ENCODE measurements at regions not wholly inside any gene's neighbourhood (a gene's known extent, or its start where the extent isn't known, plus 50 kb on each side); places are given as distances from the start of the nearest gene placed in this dataset.

DNA sequence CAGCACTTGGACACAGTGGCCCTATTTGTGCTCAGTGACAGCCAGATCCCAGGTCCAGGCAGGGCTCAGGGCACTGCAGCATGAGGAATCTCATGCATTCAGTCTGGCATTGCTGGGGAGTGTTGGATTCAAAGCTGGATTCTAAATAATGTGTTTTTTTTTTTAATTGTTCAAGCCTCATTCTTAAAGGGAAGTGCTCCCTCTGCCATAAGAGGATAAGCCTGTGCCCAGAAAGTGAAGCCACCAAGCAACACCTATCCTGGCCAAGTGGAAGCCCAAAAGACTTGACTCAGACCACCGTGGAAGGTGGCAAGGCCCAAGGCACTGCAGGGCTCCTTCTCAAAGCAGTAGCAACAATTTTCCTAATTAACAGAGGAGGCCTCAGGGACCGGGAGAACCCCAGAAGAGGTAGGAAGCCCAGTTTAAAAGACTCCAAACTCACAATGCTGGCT, 135.6 kb downstream of the ACTL7B start:
- no peak for DNase-seq
- no peak for ATAC-seq

DNA sequence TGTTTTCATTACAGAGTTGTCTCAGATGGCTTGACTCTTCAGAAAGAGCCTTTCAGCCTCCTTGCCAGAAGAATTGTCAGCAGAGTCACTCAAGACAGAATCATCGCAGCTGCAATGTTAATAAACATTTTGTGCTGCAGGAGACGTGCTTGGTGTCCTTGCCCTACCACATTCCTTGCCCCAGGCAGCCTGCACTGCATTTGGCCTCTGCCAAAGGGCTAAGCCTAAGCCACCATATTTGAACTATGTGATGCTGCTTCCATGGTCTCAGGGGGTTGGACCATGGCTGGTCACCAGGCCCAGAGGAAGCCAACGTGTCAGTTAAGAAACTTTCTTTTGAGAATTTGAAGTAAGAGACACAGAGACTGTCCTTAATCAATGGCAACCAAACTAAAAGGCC, 145.4 kb downstream of the ACTL7B start:
- no peak for ATAC-seq
- DNase-seq, result no peak

GRCh38 chr9:108709997-108710396, 145.8 kb downstream of the ACTL7B start:
- ATAC-seq (no peak), DNase-seq (no peak)

DNA sequence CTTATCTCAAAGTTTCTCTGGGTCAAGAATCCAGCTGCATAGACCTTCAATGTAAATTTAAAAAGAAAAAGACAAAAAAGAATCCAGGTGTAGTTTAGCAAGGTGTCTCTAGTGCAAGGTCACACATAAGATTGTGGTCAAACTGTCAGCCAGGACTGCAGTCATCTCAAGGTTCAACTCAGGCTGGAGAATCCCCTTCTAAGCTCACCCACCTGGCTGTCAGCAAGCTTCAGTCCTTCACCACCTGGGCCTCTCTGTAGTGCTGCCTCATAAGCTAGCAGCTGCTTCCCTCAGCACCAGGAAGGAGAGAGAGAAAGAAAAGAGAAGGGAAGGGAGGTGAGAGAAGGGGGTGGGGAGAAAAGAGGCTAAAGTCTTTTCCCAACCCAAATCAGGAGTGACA, 146.7 kb downstream of the ACTL7B start:
- DNase-seq, result no peak
- no peak for ATAC-seq

GRCh38 chr9:108708448-108708847, 147.3 kb downstream of the ACTL7B start:
- ATAC-seq (no peak), DNase-seq (no peak)

DNA sequence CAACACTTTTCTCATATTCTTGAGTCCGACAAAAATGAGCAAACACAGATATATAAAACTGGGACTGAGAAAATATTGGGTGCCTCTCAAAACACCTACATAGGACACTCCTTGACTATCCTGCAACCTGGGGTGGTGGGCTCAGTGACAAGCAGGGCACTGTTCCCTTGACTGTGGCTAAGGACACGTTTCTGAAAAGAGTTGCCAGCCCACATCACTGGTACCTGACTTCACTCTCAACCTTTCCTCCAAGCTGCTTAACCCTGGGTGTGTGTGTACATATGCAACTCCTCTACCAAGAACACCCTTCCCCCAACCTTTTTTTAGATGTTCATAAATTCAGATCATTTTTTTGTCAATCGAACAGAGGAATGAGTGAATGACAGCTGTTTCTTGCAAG, 148.7 kb downstream of the ACTL7B start:
- ATAC-seq (no peak), DNase-seq (no peak)

DNA sequence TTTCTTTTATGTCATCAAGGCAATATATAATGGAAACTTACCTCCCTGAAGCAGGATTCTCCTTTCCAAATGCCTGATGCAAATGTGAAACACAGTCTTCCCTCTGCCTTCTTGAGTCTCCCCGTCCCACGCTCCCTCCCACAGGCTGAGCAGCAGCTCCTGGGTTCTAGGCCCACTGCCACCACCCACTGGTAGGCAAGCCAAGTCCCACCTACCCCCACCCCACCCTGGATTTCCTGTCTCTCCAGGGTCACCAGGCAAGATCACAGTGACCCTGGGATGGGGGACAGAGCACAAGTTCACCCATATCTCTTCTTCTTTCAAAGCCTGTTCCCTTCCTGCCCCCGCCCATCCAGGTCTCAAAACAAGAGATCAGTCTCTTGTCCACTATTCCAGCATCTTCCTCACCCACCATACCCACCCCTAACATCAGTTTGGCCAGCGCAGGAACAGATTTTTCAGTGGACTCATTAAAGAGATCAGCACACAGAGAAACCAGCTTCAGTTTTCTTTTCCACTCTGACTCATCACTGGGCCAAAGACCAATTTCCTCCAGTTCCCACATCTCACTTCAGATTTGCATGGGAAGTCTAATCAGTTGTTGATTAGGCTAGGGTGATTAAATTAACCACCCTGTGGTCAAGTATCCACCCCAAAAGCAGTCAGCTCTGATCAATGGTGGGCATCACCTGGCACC, 151.5 kb downstream of the ACTL7B start:
- ATAC-seq (no peak), DNase-seq (no peak)

- no peak for DNase-seq
- ATAC-seq, result no peak
These were observed 152.4 kb downstream of the ACTL7B start for GRCh38 chr9:108703429-108703828.

DNA sequence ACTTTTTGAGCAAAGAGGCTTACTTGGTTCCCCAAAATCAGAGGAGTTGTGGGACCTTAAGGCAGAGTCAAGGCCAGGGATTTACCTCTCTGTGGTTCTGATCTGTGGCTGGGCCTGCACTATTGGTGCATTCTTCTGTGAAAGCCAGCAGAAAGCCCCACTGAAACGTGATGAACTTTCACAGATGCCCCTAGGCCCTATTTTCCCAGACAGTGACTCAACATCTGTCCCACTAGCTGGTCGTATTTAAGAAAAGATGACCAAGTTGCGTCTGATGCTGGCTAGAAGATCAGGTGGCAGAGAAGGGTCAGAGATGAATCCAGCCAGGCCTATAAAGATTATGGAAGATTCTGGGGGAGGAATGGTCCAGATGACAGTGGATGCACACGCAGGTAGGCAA, 153.1 kb downstream of the ACTL7B start:
- DNase-seq, result no peak
- no peak for ATAC-seq

- no peak for DNase-seq
- ATAC-seq, result no peak
These were observed 157.0 kb downstream of the ACTL7B start for GRCh38 chr9:108698801-108699200.

GRCh38 chr9:108698231-108698630, 157.6 kb downstream of the ACTL7B start:
- no peak for ATAC-seq

GRCh38 chr9:108696156-108696555, 159.6 kb downstream of the ACTL7B start:
- no peak for ATAC-seq

More at GRCh38 chr9:108698231-108698630, 157.6 kb downstream of the ACTL7B start:
- no peak for DNase-seq

DNA sequence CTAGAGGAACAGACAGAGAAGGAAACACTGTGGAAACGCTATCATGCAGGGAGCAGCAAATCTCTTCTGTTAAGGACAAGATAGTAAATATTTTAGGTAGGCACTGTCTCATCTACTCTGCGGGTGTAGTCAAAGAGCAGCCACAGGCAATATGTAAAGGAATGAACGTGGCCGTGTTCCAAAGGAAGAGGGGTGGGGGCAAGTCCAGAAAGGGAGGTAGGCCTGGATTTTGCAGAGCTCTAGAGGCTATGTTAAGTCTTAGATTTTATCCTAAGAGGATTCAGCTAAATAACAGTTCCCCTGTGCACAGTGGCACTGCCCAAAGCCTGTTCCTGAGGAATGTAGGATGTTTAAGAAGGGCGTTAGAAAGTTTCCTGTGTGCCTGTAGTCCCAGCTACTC, 161.6 kb downstream of the ACTL7B start:
- no peak for DNase-seq
- ATAC-seq, result no peak

More at GRCh38 chr9:108696156-108696555, 159.6 kb downstream of the ACTL7B start:
- DNase-seq, result no peak

GRCh38 chr9:108691614-108692013, 164.2 kb downstream of the ACTL7B start:
- ATAC-seq, result no peak

GRCh38 chr9:108688676-108689075, 167.1 kb downstream of the ACTL7B start:
- DNase-seq (no peak), ATAC-seq (no peak)

More at GRCh38 chr9:108691614-108692013, 164.2 kb downstream of the ACTL7B start:
- DNase-seq, result no peak

DNA sequence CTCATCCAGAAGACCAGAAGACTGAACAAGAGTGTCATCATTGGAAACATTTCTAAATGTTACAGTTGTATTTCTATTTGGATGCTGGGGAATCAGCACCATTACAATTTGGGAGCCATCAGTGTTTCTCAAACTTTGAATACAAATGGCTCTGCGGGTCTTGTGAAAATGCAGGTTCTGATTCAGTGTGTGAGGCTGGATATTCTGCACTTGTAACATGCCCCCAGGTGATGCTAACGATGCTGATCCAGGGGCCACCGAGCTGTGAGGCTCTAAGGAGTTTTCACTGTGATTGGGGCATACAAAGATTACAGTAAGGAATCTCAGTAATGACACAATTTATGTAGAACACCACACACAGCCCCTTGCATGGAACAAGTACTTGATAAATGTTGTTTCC, 167.7 kb downstream of the ACTL7B start:
- no peak for ATAC-seq
- DNase-seq, result no peak

- no peak for ATAC-seq
- no peak for DNase-seq
These were observed 168.5 kb downstream of the ACTL7B start for GRCh38 chr9:108687006-108687987.

- no peak for DNase-seq
- no peak for ATAC-seq
These were observed 171.3 kb downstream of the ACTL7B start for GRCh38 chr9:108684288-108685025.

GRCh38 chr9:108683245-108683644, 172.5 kb downstream of the ACTL7B start:
- ATAC-seq (no peak), DNase-seq (no peak)

GRCh38 chr9:108681851-108682590, 173.8 kb downstream of the ACTL7B start:
- no peak for ATAC-seq
- no peak for DNase-seq

DNA sequence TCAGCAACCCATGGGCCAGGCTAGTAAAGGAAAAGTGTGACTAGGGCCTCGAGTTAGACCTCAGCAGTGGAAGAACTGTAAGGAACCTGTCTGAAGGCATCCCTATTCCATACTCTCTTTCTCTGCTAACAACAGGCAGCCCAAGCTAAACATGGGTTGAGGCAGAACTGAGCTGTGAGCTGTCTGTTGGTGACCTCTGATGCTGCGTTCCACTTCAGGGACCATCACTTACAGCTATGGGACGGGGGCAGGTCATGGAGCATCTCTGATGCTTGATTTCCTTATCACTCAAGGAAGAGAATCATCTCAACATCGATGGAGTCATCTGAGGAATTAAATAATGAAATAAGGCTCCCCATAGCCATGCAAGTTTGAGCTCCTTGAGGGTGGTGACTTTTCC, 174.8 kb downstream of the ACTL7B start:
- DNase-seq (no peak), ATAC-seq (no peak)

- ATAC-seq (no peak), DNase-seq (no peak)
These were observed 178.0 kb downstream of the ACTL7B start for GRCh38 chr9:108677776-108678175.

Measured in stimulated activated naive CD8-positive, alpha-beta T cell treated with anti-CD3 and anti-CD28 coated beads, Interleukin-15, Interleukin-2, amounts not matched to agents 100 U/mL and 50 U/mL, for 24 hours (primary cell).